ENCODE measurements at regions not wholly inside any gene's neighbourhood (a gene's known extent, or its start where the extent isn't known, plus 50 kb on each side); places are given as distances from the start of the nearest gene placed in this dataset.

DNA sequence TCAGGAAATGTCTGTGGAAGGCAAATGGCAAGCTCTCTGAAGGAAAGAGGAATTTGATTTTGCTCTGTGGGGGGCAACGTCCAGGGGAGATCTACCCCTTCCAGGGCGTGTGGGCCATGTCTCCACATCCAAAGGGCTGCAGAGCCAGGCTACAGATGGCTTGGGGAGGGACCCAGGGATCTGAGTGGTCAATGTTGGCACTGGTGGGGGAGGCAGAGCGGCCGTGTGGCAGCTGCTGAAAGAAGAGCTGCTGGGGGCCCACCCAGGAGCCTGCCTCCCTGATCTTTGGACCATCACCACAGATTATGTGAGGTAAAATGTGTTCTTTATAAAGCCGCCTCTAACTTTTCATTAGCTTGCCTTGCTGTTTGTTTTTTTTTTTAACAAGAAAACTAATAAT lies 144.1 kb downstream of the HERPUD2 start:
- no peak for DNase-seq (ENCODE audit: low read depth)
- no peak overlapping the region for H3K4me3 ChIP-seq (ENCODE audit: low read depth, low read length)
- TF ChIP-seq, protein P1, sequence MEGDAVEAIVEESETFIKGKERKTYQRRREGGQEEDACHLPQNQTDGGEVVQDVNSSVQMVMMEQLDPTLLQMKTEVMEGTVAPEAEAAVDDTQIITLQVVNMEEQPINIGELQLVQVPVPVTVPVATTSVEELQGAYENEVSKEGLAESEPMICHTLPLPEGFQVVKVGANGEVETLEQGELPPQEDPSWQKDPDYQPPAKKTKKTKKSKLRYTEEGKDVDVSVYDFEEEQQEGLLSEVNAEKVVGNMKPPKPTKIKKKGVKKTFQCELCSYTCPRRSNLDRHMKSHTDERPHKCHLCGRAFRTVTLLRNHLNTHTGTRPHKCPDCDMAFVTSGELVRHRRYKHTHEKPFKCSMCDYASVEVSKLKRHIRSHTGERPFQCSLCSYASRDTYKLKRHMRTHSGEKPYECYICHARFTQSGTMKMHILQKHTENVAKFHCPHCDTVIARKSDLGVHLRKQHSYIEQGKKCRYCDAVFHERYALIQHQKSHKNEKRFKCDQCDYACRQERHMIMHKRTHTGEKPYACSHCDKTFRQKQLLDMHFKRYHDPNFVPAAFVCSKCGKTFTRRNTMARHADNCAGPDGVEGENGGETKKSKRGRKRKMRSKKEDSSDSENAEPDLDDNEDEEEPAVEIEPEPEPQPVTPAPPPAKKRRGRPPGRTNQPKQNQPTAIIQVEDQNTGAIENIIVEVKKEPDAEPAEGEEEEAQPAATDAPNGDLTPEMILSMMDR (IDR thresholded peaks at IDR 0.05; ENCODE audit: insufficient read depth, low read depth, low read length, missing control alignments): no peak

DNA sequence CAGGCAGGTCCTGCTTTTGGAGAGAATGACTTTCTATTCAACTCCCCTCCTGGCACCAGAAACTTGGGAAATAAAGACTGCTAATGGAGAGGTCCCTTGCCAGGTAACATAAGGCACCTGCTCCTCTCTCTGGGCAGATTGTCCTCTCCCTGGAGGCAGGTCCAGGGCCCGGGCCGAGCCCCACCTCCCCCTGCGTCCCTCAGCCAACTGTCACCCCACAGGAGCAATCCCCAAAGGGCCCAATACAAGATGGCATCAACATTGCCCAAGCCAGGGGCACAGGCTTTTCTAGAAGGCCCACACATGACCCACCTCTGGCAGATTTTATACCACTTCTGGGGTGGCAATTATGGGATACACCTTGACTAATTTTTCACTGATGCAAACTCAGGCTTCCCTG lies 145.2 kb downstream of the HERPUD2 start:
- no peak for DNase-seq (ENCODE audit: low read depth)
- TF ChIP-seq, protein P1 (IDR thresholded peaks at IDR 0.05; ENCODE audit: insufficient read depth, low read depth, low read length, missing control alignments): no peak
- no peak overlapping the region for H3K4me3 ChIP-seq (ENCODE audit: low read depth, low read length)

DNA sequence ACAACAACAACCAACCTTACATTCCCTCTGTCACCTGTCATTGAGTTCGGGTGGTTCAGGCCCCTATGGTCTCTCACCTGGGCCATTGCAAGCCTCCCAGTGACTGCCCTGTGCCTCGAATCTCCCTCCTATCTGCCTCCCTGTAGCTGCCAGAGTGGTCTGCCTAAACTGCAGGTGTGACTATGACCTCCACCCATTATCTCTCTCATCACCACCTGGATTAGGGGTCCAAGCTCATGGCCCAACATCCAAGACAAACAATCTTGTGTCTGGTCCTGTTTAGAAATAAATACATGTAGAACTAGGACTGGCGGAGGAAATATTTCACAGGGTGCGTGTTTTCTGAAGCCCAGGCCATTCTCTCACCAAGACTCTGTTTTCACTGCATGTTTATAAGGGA lies 146.6 kb downstream of the HERPUD2 start:
- no peak for DNase-seq (ENCODE audit: low read depth)
- H3K4me3 ChIP-seq (ENCODE audit: low read depth, low read length): no peak overlapping the region
- TF ChIP-seq, protein P1 (IDR thresholded peaks at IDR 0.05; ENCODE audit: insufficient read depth, low read depth, low read length, missing control alignments): no peak

DNA sequence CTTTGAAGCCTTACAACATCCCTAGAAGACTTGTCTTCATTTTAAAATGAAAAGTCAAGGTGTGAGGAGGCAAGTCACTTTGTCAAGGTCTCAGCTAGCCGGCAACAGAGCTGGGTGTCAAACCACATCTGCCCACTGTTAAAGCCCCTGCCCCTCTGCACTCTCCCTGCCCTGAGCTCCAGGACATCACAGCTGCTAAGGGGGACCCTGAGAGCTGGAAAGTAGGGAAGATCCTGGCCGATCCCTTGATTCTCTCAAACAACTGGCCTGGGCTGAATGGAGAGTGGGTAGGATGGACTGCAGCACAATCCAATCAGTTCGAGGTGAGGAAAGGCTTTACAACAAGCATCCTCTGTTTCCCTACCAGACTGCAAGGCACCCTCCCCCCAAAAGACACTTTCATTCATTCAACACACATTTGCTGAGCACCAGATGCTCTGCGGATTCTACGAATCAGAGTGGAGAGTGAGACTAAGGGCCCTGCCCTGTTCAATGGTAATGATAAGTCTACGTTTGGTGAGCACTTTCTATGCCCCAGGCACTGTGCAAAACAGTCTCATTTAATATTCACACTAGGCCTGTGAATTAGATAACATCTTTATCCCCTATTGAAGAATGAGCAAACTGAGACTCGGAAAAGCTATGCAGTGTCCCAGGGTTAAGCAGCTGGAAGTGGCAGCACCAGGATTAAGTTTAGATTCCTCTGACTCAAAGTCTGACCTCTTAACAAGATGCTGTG lies 148.1 kb downstream of the HERPUD2 start:
- no peak overlapping the region for H3K4me3 ChIP-seq (ENCODE audit: low read depth, low read length)
- TF ChIP-seq, protein P1 (IDR thresholded peaks at IDR 0.05; ENCODE audit: insufficient read depth, low read depth, low read length, missing control alignments): no peak
- no peak for DNase-seq (ENCODE audit: low read depth)

DNA sequence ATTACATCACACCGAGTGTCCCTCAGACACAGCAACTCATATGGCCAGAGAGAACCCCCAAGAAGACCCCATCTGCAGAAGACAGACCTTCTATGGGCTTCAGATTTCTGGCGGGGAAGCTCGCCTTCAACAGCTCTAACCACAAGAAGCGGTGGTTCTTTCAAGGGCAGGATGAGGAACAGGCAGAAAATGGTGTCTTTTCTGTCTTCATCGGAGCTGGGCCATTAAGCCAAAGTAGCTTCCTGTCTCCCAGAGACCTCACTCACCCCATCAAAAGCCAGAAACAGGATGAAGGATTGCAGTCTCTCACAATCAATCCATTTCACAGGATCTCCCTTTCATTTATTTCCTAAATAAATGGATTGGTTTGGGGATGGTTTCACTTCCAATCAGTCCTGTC lies 149.1 kb downstream of the HERPUD2 start:
- TF ChIP-seq, protein P1 (IDR thresholded peaks at IDR 0.05; ENCODE audit: insufficient read depth, low read depth, low read length, missing control alignments): no peak
- H3K4me3 ChIP-seq (ENCODE audit: low read depth, low read length): no peak overlapping the region
- no peak for DNase-seq (ENCODE audit: low read depth)

DNA sequence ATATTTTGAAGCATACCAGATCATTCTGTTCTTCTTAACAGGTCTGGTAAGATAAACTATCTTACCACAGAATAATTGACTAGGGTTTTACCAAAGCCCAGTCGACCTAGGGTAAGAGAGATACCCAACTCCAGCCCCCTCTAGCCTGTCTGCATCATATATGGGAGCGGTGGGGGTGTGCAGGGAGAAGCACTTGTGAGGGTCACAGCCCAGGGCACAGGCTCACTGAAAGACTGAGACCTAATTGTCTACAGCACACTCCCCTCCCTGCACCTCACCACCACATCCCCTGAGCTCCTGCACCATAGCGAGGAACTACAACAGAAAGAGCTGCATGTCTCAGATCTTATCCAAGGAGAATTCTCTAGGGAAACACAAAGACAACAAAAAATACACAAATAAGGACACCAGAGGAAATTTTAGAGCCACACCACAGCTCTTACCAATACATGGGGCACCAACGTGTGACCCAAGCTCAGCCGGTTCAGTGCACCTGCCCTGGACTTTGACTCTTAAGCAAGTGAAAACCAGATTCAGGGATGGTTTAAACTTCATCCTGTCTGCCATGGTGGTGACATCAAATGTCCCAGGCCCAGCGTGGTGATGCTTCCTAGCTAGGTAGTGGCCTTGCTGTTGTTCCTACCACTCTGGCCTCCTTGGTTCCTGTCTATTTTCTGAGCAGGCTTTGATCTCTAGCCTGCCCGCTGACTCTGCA lies 150.8 kb downstream of the HERPUD2 start:
- H3K4me3 ChIP-seq (ENCODE audit: low read depth, low read length): no peak overlapping the region
- DNase-seq (ENCODE audit: low read depth): no peak
- TF ChIP-seq, protein P1 (IDR thresholded peaks at IDR 0.05; ENCODE audit: insufficient read depth, low read depth, low read length, missing control alignments): no peak
